ENCODE measurements at regions not wholly inside any gene's neighbourhood (a gene's known extent, or its start where the extent isn't known, plus 50 kb on each side); places are given as distances from the start of the nearest gene placed in this dataset.

DNA sequence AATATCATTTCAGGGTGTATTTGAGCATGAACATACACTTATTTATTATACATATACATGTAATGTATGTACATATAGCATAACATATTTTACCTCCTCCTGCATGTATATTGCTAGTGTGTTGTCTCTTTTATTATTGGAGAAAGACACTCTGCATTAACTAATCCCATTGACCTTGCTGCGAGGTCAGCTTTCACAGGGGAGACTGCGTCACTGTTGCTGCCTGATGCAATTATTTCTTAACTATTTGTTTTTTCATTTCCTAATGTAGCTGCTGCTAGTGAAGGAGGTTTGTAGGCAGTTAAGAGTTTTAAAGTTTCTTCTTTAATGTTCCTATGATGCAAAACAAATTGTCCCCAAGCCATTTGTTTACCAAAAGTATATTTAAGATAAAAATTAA, 185.4 kb upstream of the CNTN5 start:
- TF ChIP-seq, protein P1, sequence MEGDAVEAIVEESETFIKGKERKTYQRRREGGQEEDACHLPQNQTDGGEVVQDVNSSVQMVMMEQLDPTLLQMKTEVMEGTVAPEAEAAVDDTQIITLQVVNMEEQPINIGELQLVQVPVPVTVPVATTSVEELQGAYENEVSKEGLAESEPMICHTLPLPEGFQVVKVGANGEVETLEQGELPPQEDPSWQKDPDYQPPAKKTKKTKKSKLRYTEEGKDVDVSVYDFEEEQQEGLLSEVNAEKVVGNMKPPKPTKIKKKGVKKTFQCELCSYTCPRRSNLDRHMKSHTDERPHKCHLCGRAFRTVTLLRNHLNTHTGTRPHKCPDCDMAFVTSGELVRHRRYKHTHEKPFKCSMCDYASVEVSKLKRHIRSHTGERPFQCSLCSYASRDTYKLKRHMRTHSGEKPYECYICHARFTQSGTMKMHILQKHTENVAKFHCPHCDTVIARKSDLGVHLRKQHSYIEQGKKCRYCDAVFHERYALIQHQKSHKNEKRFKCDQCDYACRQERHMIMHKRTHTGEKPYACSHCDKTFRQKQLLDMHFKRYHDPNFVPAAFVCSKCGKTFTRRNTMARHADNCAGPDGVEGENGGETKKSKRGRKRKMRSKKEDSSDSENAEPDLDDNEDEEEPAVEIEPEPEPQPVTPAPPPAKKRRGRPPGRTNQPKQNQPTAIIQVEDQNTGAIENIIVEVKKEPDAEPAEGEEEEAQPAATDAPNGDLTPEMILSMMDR (IDR thresholded peaks at IDR 0.05), result no peak
- TF ChIP-seq POLR2A (IDR thresholded peaks at IDR 0.05), result no peak
